ENCODE measurements at regions not wholly inside any gene's neighbourhood (a gene's known extent, or its start where the extent isn't known, plus 50 kb on each side); places are given as distances from the start of the nearest gene placed in this dataset.

DNA sequence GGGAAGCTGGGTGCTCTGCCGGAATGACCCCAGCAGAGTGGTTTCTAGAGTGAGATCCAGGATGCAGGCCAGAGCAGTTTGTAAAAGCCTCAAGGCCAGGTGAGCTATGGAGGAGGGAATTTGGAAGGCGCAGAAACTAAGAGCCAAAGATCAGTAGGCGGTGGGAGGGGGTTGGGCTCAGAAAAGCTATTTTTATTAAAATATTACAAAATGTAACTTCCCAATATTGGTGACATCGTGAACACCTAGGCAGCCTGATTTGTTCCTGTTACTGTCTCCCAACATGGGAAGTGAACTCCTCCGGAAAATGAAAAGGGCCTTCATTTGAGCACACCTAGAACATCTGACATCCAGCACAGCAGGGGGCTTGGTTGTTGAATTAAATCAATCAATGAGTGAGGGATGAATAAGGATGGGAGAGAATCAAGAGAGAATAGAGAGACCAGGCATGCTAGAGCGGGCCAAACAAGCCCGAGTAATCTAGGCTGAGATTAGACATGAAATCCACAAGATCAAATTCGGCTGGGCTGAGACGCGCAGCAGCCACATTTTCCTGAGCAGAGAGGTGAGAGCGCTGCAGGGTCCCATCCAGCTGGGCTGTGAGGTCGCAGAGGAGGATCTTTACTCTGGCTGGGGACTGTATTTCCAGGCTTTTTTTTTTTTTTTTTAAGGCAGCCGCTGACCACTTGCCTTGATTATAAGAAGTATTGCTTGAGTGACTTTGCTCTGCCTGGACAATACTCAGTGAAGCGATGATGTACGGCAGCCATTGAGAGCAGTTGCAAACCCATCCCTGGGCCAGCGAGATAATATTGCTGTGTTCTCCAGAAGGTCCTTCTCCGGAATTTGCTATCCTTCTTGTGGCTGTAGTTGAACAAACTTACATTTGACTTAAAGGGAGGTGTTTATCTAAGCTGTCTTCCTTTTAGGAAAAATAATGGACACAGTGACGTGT is 178.0 kb upstream of the KL start:
- WGBS, 2 experiments (ENCODE audit: insufficient coverage in 1 of 2, insufficient read length in 1 of 2), result 92 to 100% methylated on average over 6 to 18 of the region's 18 CpGs
- Mint-ChIP-seq H3K9me3 (peaks cover 10% of the 10 kb centered on the region), H3K36me3 (ENCODE audit: low read depth) (no peaks in the 10 kb centered on the region), H3K27ac (no peak overlapping the region), H3K4me1 (peaks cover 16% of the 10 kb centered on the region), H3K27me3 (ENCODE audit: insufficient read depth) (no peaks in the 10 kb centered on the region), H3K4me3 (no peak overlapping the region)
- DNase-seq, result peak; percentile 44
- no peak overlapping the region for H3K9ac ChIP-seq (ENCODE audit: extremely low read depth, low read length, poor library complexity, severe bottlenecking)
- no peaks in the 10 kb centered on the region for H3K36me3 ChIP-seq (ENCODE audit: control insufficient read depth, insufficient read depth, low read length)
- H3K4me1 ChIP-seq (ENCODE audit: control insufficient read depth, insufficient read depth, low read length), result no peaks in the 10 kb centered on the region
- H3K9me3 ChIP-seq (ENCODE audit: control insufficient read depth, low read length), result peaks cover 6% of the 10 kb centered on the region
- H3K27me3 ChIP-seq (ENCODE audit: control insufficient read depth, insufficient read depth, low read length, poor library complexity, severe bottlenecking), result no peaks in the 10 kb centered on the region
- H3K27ac ChIP-seq (ENCODE audit: low read depth, low read length), result no peak overlapping the region
- TF ChIP-seq, protein P1, sequence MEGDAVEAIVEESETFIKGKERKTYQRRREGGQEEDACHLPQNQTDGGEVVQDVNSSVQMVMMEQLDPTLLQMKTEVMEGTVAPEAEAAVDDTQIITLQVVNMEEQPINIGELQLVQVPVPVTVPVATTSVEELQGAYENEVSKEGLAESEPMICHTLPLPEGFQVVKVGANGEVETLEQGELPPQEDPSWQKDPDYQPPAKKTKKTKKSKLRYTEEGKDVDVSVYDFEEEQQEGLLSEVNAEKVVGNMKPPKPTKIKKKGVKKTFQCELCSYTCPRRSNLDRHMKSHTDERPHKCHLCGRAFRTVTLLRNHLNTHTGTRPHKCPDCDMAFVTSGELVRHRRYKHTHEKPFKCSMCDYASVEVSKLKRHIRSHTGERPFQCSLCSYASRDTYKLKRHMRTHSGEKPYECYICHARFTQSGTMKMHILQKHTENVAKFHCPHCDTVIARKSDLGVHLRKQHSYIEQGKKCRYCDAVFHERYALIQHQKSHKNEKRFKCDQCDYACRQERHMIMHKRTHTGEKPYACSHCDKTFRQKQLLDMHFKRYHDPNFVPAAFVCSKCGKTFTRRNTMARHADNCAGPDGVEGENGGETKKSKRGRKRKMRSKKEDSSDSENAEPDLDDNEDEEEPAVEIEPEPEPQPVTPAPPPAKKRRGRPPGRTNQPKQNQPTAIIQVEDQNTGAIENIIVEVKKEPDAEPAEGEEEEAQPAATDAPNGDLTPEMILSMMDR (conservative IDR thresholded peaks at IDR 0.05), result no peak
- H3K4me3 ChIP-seq (ENCODE audit: low read length), result no peak overlapping the region

DNA sequence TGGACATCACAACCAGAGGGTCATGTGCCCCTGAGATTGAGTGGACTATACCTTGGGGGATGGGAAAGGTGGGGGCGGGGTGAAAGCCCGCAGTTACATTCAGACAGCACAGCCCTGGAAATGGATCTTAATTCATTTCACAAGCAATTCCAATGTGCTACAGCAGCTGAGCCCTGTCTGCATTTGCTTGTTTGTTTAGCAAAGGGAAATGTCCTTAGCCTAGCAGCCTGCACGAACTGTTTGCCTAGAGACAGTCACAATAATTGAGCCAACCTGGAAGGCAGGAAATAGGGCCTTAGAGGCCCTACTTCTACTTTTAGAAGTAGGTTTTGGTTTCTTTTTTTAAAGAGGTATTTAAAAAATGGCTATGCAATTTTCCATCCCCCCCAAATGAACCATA is 177.3 kb upstream of the KL start:
- Mint-ChIP-seq H3K4me1 (peaks cover 16% of the 10 kb centered on the region), H3K27me3 (ENCODE audit: insufficient read depth) (no peaks in the 10 kb centered on the region), H3K27ac (no peak overlapping the region), H3K36me3 (ENCODE audit: low read depth) (no peaks in the 10 kb centered on the region), H3K4me3 (no peak overlapping the region), H3K9me3 (peaks cover 14% of the 10 kb centered on the region)
- H3K9ac ChIP-seq (ENCODE audit: extremely low read depth, low read length, poor library complexity, severe bottlenecking), result no peak overlapping the region
- H3K27ac ChIP-seq (ENCODE audit: low read depth, low read length), result no peak overlapping the region
- DNase-seq, result peak; percentile 36
- no peak overlapping the region for H3K4me3 ChIP-seq (ENCODE audit: low read length)
- no peaks in the 10 kb centered on the region for H3K4me1 ChIP-seq (ENCODE audit: control insufficient read depth, insufficient read depth, low read length)
- H3K36me3 ChIP-seq (ENCODE audit: control insufficient read depth, insufficient read depth, low read length), result no peaks in the 10 kb centered on the region
- no peaks in the 10 kb centered on the region for H3K27me3 ChIP-seq (ENCODE audit: control insufficient read depth, insufficient read depth, low read length, poor library complexity, severe bottlenecking)
- no peaks in the 10 kb centered on the region for H3K9me3 ChIP-seq (ENCODE audit: control insufficient read depth, low read length)
- WGBS, 2 experiments (ENCODE audit: insufficient coverage in 1 of 2, insufficient read length in 1 of 2), result 86 to 91% methylated on average over 2 to 3 of the region's 3 CpGs
- TF ChIP-seq, protein P1 (conservative IDR thresholded peaks at IDR 0.05), result no peak

DNA sequence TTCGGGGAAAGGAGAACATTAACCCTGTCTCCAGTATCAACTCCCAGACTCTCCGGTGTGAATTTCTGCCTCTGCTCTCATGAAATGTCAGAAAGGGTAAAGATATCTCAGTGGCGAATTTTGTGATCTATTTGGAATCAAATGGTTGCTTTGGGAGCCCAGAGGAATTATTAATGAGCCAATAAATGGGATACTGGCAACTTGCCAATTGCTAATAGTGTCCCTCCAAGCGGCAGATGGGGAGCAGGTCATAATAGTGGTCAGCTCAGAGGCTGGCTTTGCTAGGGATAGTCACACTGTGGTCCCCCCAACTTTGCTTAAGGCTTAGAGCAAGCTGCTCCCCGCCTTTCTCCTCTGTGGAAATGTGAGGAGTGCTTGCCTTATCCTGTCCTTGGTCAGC is 176.1 kb upstream of the KL start:
- H3K4me3 Mint-ChIP-seq, result no peak overlapping the region
- no peaks in the 10 kb centered on the region for H3K9me3 ChIP-seq (ENCODE audit: control insufficient read depth, low read length)
- 92 to 100% methylated on average over 2 to 5 of the region's 5 CpGs for WGBS, 2 experiments (ENCODE audit: insufficient coverage in 1 of 2, insufficient read length in 1 of 2)
- no peaks in the 10 kb centered on the region for H3K36me3 ChIP-seq (ENCODE audit: control insufficient read depth, insufficient read depth, low read length)
- no peak overlapping the region for H3K9ac ChIP-seq (ENCODE audit: extremely low read depth, low read length, poor library complexity, severe bottlenecking)
- no peak overlapping the region for H3K27ac Mint-ChIP-seq
- no peak overlapping the region for H3K27ac ChIP-seq (ENCODE audit: low read depth, low read length)
- H3K36me3 Mint-ChIP-seq (ENCODE audit: low read depth), result no peaks in the 10 kb centered on the region
- no peaks in the 10 kb centered on the region for H3K27me3 Mint-ChIP-seq (ENCODE audit: insufficient read depth)
- H3K4me3 ChIP-seq (ENCODE audit: low read length), result no peak overlapping the region
- H3K4me1 ChIP-seq (ENCODE audit: control insufficient read depth, insufficient read depth, low read length), result no peaks in the 10 kb centered on the region
- peaks cover 16% of the 10 kb centered on the region for H3K4me1 Mint-ChIP-seq
- H3K27me3 ChIP-seq (ENCODE audit: control insufficient read depth, insufficient read depth, low read length, poor library complexity, severe bottlenecking), result no peaks in the 10 kb centered on the region
- TF ChIP-seq, protein P1 (conservative IDR thresholded peaks at IDR 0.05), result no peak
- H3K9me3 Mint-ChIP-seq, result peaks cover 14% of the 10 kb centered on the region
- no peak for DNase-seq
